Ishikawa (cell line): ENCODE measurements at regions not wholly inside any gene's neighbourhood (a gene's known extent, or its start where the extent isn't known, plus 50 kb on each side); places are given as distances from the start of the nearest gene placed in this dataset.
A peak's percentile ranks its signal among the peaks of the same experiment; 100 is the strongest.

Experiments used
- CEBPB ChIP-seq: IDR thresholded peaks from 2 replicates; pipeline ENCODE4 v1.6.1; 2012
- CREB1 ChIP-seq: IDR thresholded peaks from 2 replicates; pipeline ENCODE4 v1.6.1; 2012; ENCODE audit warnings: low read depth
- EGR1 ChIP-seq: IDR thresholded peaks from 2 replicates; pipeline ENCODE4 v1.6.1; 2012
- EP300 ChIP-seq: IDR thresholded peaks from 2 replicates; pipeline ENCODE4 v1.6.1; 2012; ENCODE audit warnings: borderline replicate concordance
- FOXM1 ChIP-seq: IDR thresholded peaks from 2 replicates; pipeline ENCODE4 v1.6.1; 2012; ENCODE audit warnings: low read depth, borderline replicate concordance
- MAX ChIP-seq: IDR thresholded peaks from 2 replicates; pipeline ENCODE4 v1.6.1; 2012
- NFIC ChIP-seq: IDR thresholded peaks from 2 replicates; pipeline ENCODE4 v1.6.1; 2012
- RAD21 ChIP-seq: IDR thresholded peaks from 2 replicates; pipeline ENCODE4 v1.6.1; 2012; ENCODE audit warnings: low read depth
- REST ChIP-seq: IDR thresholded peaks from 2 replicates; pipeline ENCODE4 v1.6.1; 2012; ENCODE audit warnings: low read depth, mild to moderate bottlenecking
- TAF1 ChIP-seq: IDR thresholded peaks from 2 replicates; pipeline ENCODE4 v1.6.1; 2012; ENCODE audit warnings: low read depth, mild to moderate bottlenecking
- TCF12 ChIP-seq: IDR thresholded peaks from 2 replicates; pipeline ENCODE4 v1.6.1; 2012; ENCODE audit warnings: low read depth
- TEAD4 ChIP-seq: IDR thresholded peaks from 2 replicates; pipeline ENCODE4 v1.6.1; 2012
- USF1 ChIP-seq: IDR thresholded peaks from 2 replicates; pipeline ENCODE4 v1.6.1; 2012
- YY1 ChIP-seq: IDR thresholded peaks from 2 replicates; pipeline ENCODE4 v1.6.1; 2012; ENCODE audit warnings: low read depth
- ZBTB7A ChIP-seq: IDR thresholded peaks from 2 replicates; pipeline ENCODE4 v1.6.1; 2012; ENCODE audit warnings: low read depth

- TF ChIP-seq NFIC (no peak), RAD21 (no peak), ZBTB7A (no peak), TAF1 (no peak), REST (no peak), YY1 (no peak)
Measured at GRCh38 chr2:39531220-39531777, 94.2 kb upstream of the MAP4K3 start.

- TF ChIP-seq TCF12 (no peak), YY1 (no peak), REST (no peak), EP300 (no peak), FOXM1 (no peak), TAF1 (no peak), CEBPB (no peak), MAX (no peak), CREB1 (no peak), USF1 (no peak), NFIC (no peak), RAD21 (no peak), TEAD4 (no peak), EGR1 (no peak), ZBTB7A (no peak)
Measured at GRCh38 chr2:39532933-39533332, 95.8 kb upstream of the MAP4K3 start.

- TF ChIP-seq TEAD4 (0 out of 2 replicates have a peak, but pooled peaks have one; percentile 28), CREB1 (no peak)
Measured at GRCh38 chr2:39534095-39534711, 97.1 kb upstream of the MAP4K3 start.

GRCh38 chr2:39535636-39536185 is 98.6 kb upstream of the MAP4K3 start:
- no peak for TF ChIP-seq EGR1
- no peak for TF ChIP-seq CEBPB
- no peak for TF ChIP-seq ZBTB7A
- TF ChIP-seq TAF1, result no peak
- TF ChIP-seq CREB1, result no peak
- TF ChIP-seq NFIC, result no peak
- TF ChIP-seq TEAD4, result no peak
- TF ChIP-seq USF1, result no peak
- no peak for TF ChIP-seq YY1
- no peak for TF ChIP-seq TCF12
- no peak for TF ChIP-seq EP300
- TF ChIP-seq REST, result no peak

GRCh38 chr2:39537150-39537549 is 100.1 kb upstream of the MAP4K3 start:
- TF ChIP-seq NFIC, result no peak
- no peak for TF ChIP-seq CEBPB
- TF ChIP-seq TEAD4, result no peak
- TF ChIP-seq RAD21, result no peak
- TF ChIP-seq EGR1, result no peak
- TF ChIP-seq USF1, result no peak
- TF ChIP-seq EP300, result no peak
- TF ChIP-seq CREB1, result no peak
- TF ChIP-seq ZBTB7A, result no peak
